Astrocyte (in vitro differentiated cells and primary cell): ENCODE measurements at regions not wholly inside any gene's neighbourhood (a gene's known extent, or its start where the extent isn't known, plus 50 kb on each side); places are given as distances from the start of the nearest gene placed in this dataset.

ENCODE experiments used
- DNase-seq: peaks from one replicate; pipeline ENCODE4 v3.0.0-alpha.2; 2010; ENCODE audit warnings: low read depth
- FAIRE-seq: peaks from 2 replicates; lab custom pipeline; 2011; peaks lifted over from hg19 to GRCh38; lab: Jason Lieb, UNC
- H2AFZ ChIP-seq: 2 replicates; pipeline ENCODE4 v1.6.0; 2012; ENCODE audit warnings: low read depth, low read length, inconsistent platforms
- H3K27ac ChIP-seq: 2 replicates; pipeline ENCODE4 v1.5.1; 2011; ENCODE audit warnings: low read depth, low read length, inconsistent platforms
- H3K27me3 ChIP-seq: 2 replicates; pipeline ENCODE4 v1.6.0; 2011; ENCODE audit warnings: low read length, inconsistent platforms; ENCODE audit not compliant: insufficient read depth
- H3K36me3 ChIP-seq: 2 replicates; pipeline ENCODE4 v1.5.1; 2011; ENCODE audit warnings: low read length, inconsistent platforms; ENCODE audit not compliant: insufficient read depth
- H3K4me1 ChIP-seq: 2 replicates; pipeline ENCODE4 v1.5.1; 2011; ENCODE audit warnings: low read length, inconsistent platforms; ENCODE audit not compliant: insufficient read depth
- H3K4me2 ChIP-seq: 2 replicates; pipeline ENCODE4 v1.6.0; 2012; ENCODE audit warnings: low read length, inconsistent platforms
- H3K4me3 ChIP-seq: 2 replicates; pipeline ENCODE4 v1.5.1; 2011; ENCODE audit warnings: low read depth, mild to moderate bottlenecking, low read length, inconsistent platforms; ENCODE audit not compliant: insufficient read depth
- H3K79me2 ChIP-seq: 2 replicates; pipeline ENCODE4 v1.6.0; 2012; ENCODE audit warnings: mild to moderate bottlenecking, low read length, inconsistent platforms; ENCODE audit not compliant: insufficient read depth
- H3K9ac ChIP-seq: 2 replicates; pipeline ENCODE4 v1.6.0; 2012; ENCODE audit warnings: mild to moderate bottlenecking, low read length, inconsistent platforms
- H3K9me3 ChIP-seq: 2 replicates; pipeline ENCODE4 v1.5.1; 2012; ENCODE audit warnings: low read depth, mild to moderate bottlenecking, low read length, inconsistent platforms; ENCODE audit not compliant: insufficient read depth
- H4K20me1 ChIP-seq: 2 replicates; pipeline ENCODE4 v1.6.0; 2012; ENCODE audit warnings: low read length, inconsistent platforms; ENCODE audit not compliant: insufficient read depth
- H3K27ac Mint-ChIP-seq: one replicate; pipeline ENCODE4 v1.8.0; 2021; ENCODE audit warnings: mild to moderate bottlenecking, mixed read lengths; ENCODE audit not compliant: unreplicated experiment
- H3K27me3 Mint-ChIP-seq: one replicate; pipeline ENCODE4 v1.8.0; 2021; ENCODE audit warnings: low read depth, mixed read lengths; ENCODE audit not compliant: unreplicated experiment
- H3K36me3 Mint-ChIP-seq: one replicate; pipeline ENCODE4 v1.8.0; 2021; ENCODE audit warnings: low read depth, mixed read lengths; ENCODE audit not compliant: unreplicated experiment
- H3K4me1 Mint-ChIP-seq: one replicate; pipeline ENCODE4 v1.8.0; 2021; ENCODE audit warnings: low read depth, mixed read lengths; ENCODE audit not compliant: unreplicated experiment
- H3K4me3 Mint-ChIP-seq: one replicate; pipeline ENCODE4 v1.8.0; 2021; ENCODE audit warnings: mild to moderate bottlenecking, moderate library complexity, mixed read lengths; ENCODE audit not compliant: unreplicated experiment
- H3K9me3 Mint-ChIP-seq: one replicate; pipeline ENCODE4 v1.8.0; 2021; ENCODE audit warnings: mild to moderate bottlenecking, mixed read lengths; ENCODE audit not compliant: unreplicated experiment
- EZH2 ChIP-seq: IDR thresholded peaks from 2 replicates; pipeline ENCODE4 v1.6.1; 2012; ENCODE audit warnings: mild to moderate bottlenecking, low read length, inconsistent platforms; ENCODE audit not compliant: insufficient read depth
- TF ChIP-seq, protein P1 (sequence below): IDR thresholded peaks from 2 replicates; pipeline ENCODE4 v1.5.1; 2011; ENCODE audit warnings: low read depth, mild to moderate bottlenecking, inconsistent platforms, low read length, moderate library complexity; ENCODE audit not compliant: insufficient read depth

DNA sequence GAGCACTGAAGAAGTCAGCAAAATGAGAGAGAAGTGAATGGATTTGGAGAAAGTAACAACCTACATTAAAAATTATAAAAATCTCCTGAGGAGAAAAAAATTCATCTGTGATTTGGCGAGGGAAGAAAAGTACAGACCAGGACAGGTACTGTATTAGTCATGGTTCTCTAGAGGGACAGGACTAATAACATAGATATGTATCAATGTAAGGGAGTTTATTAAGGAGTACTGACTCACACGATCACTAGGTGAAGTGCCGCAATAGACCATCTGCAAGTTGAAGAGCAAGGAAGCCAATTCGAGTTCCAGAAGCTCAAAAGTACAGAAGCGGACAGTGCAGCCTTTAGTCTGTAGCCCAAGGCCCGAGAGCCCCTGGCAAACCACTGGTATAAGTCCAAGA is 1004.4 kb upstream of the ALCAM start:
- no peaks in the 10 kb centered on the region for H3K9me3 Mint-ChIP-seq
- Histone ChIP-seq H3K4me3 (no peak overlapping the region), H3K79me2 (no peaks in the 10 kb centered on the region), H3K9me3 (no peaks in the 10 kb centered on the region), H4K20me1 (no peaks in the 10 kb centered on the region), H3K4me2 (no peak overlapping the region), H3K9ac (no peak overlapping the region), H2AFZ (no peak overlapping the region), H3K36me3 (no peaks in the 10 kb centered on the region), H3K27ac (no peak overlapping the region), H3K27me3 (no peaks in the 10 kb centered on the region), H3K4me1 (peaks cover 9% of the 10 kb centered on the region)
- no peak for DNase-seq
- H3K36me3 Mint-ChIP-seq: no peaks in the 10 kb centered on the region
- no peaks in the 10 kb centered on the region for H3K27me3 Mint-ChIP-seq
- H3K4me1 Mint-ChIP-seq: peaks cover 9% of the 10 kb centered on the region
- H3K4me3 Mint-ChIP-seq: no peak overlapping the region
- no peak for FAIRE-seq
- no peak overlapping the region for H3K27ac Mint-ChIP-seq
- TF ChIP-seq, protein P1, sequence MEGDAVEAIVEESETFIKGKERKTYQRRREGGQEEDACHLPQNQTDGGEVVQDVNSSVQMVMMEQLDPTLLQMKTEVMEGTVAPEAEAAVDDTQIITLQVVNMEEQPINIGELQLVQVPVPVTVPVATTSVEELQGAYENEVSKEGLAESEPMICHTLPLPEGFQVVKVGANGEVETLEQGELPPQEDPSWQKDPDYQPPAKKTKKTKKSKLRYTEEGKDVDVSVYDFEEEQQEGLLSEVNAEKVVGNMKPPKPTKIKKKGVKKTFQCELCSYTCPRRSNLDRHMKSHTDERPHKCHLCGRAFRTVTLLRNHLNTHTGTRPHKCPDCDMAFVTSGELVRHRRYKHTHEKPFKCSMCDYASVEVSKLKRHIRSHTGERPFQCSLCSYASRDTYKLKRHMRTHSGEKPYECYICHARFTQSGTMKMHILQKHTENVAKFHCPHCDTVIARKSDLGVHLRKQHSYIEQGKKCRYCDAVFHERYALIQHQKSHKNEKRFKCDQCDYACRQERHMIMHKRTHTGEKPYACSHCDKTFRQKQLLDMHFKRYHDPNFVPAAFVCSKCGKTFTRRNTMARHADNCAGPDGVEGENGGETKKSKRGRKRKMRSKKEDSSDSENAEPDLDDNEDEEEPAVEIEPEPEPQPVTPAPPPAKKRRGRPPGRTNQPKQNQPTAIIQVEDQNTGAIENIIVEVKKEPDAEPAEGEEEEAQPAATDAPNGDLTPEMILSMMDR: no peak
- no peak for TF ChIP-seq EZH2

DNA sequence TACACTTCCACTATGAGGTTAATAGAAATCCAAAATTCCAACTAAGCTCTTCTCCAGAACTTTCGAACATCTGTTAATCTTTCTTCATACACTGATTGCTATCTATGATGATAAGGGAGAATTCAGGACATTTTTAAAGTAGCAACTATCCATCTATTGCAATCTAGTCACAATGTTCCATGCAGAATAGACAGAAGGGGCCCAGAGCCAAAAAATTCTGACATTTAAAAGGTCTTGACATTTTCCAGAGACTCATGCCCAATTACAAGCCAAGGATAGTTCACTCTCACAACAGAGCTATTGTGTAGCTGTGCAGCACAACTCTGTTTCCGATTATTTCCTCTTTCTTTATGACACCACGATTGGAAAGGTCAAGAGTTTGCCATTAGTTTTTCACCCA is 999.7 kb upstream of the ALCAM start:
- no peaks in the 10 kb centered on the region for H3K27me3 ChIP-seq
- no peak overlapping the region for H3K9ac ChIP-seq
- H3K36me3 ChIP-seq: no peaks in the 10 kb centered on the region
- H3K79me2 ChIP-seq: no peaks in the 10 kb centered on the region
- no peak overlapping the region for H3K4me2 ChIP-seq
- no peaks in the 10 kb centered on the region for H3K4me1 ChIP-seq
- no peak overlapping the region for H2AFZ ChIP-seq
- Mint-ChIP-seq H3K27ac (no peak overlapping the region), H3K4me1 (no peaks in the 10 kb centered on the region), H3K4me3 (no peak overlapping the region), H3K27me3 (no peaks in the 10 kb centered on the region), H3K36me3 (no peaks in the 10 kb centered on the region), H3K9me3 (no peaks in the 10 kb centered on the region)
- no peak overlapping the region for H3K4me3 ChIP-seq
- no peak for DNase-seq
- H4K20me1 ChIP-seq: no peaks in the 10 kb centered on the region
- no peak overlapping the region for H3K27ac ChIP-seq
- no peaks in the 10 kb centered on the region for H3K9me3 ChIP-seq
- TF ChIP-seq, protein P1: no peak
- no peak for TF ChIP-seq EZH2
- no peak for FAIRE-seq

DNA sequence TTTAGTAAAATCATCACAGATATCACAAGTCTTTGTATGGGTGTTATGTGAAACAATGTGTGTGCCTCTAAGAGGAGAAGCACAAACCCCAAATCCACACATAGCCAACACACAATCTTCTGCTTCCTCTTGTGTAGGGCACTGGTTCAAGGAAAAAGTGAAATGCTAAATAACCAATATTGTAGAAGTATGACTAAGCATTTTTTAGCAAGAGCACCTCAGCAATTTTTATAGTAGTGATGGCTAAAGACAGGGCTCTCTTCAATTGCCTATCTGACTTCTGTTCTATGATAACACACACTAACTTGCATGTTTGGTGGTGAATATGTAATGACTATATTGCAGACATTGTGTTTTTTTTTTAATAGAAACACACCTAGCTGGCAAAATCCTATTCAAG is 997.9 kb upstream of the ALCAM start:
- H3K4me2 ChIP-seq: no peak overlapping the region
- H3K9ac ChIP-seq: no peak overlapping the region
- no peak for FAIRE-seq
- no peaks in the 10 kb centered on the region for H3K4me1 ChIP-seq
- Mint-ChIP-seq H3K27me3 (no peaks in the 10 kb centered on the region), H3K4me3 (no peak overlapping the region), H3K36me3 (no peaks in the 10 kb centered on the region), H3K9me3 (no peaks in the 10 kb centered on the region), H3K4me1 (no peaks in the 10 kb centered on the region), H3K27ac (no peak overlapping the region)
- no peak overlapping the region for H3K27ac ChIP-seq
- H3K36me3 ChIP-seq: no peaks in the 10 kb centered on the region
- peak overlapping the region; percentile 4 for H2AFZ ChIP-seq
- H3K9me3 ChIP-seq: no peaks in the 10 kb centered on the region
- no peak overlapping the region for H3K4me3 ChIP-seq
- no peaks in the 10 kb centered on the region for H3K79me2 ChIP-seq
- DNase-seq: no peak
- no peaks in the 10 kb centered on the region for H3K27me3 ChIP-seq
- no peaks in the 10 kb centered on the region for H4K20me1 ChIP-seq
- TF ChIP-seq, protein P1: no peak
- TF ChIP-seq EZH2: no peak
